Lung (tissue), 11 donors: ENCODE measurements at regions not wholly inside any gene's neighbourhood (a gene's known extent, or its start where the extent isn't known, plus 50 kb on each side); places are given as distances from the start of the nearest gene placed in this dataset.

Experiments used
- ATAC-seq: fragments of 200-7000 bp; cut with Tn5 transposase; one replicate; pipeline ENCODE4 v1.9.1; 2020; ENCODE audit warnings: moderate number of reproducible peaks; ENCODE audit not compliant: insufficient read depth, low FRiP score
- DNase-seq, 3 donors: peaks; one replicate each; pipeline ENCODE4 v3.0.0-alpha.2; 2013 to 2017
- H3K27ac ChIP-seq, 2 donors: one replicate each; pipeline ENCODE4 v1.5.1; 2013; ENCODE audit warnings: mild to moderate bottlenecking in 2 of 2, moderate library complexity in 2 of 2, control low read depth in 1 of 2, inconsistent platforms in 1 of 2, low read depth in 1 of 2, low read length in 1 of 2
- H3K27me3 ChIP-seq, 3 donors: one replicate each; pipeline ENCODE4 v1.5.1; 2013; ENCODE audit warnings: low read length in 2 of 3; ENCODE audit not compliant: control insufficient read depth in 3 of 3, insufficient read depth in 3 of 3
- H3K36me3 ChIP-seq, 4 donors: one replicate each; pipeline ENCODE4 v1.5.1; 2013; ENCODE audit warnings: low read length in 4 of 4, mild to moderate bottlenecking in 1 of 4, moderate library complexity in 1 of 4; ENCODE audit not compliant: control insufficient read depth in 4 of 4, insufficient read depth in 4 of 4
- H3K4me1 ChIP-seq, 5 donors: one replicate each; pipeline ENCODE4 v1.5.1; 2013; ENCODE audit warnings: low read length in 5 of 5, mild to moderate bottlenecking in 2 of 5, moderate library complexity in 1 of 5; ENCODE audit not compliant: control insufficient read depth in 5 of 5, insufficient read depth in 5 of 5
- H3K4me3 ChIP-seq: one replicate; pipeline ENCODE4 v1.5.1; 2013; ENCODE audit warnings: mild to moderate bottlenecking, control low read depth, moderate library complexity
- H3K9ac ChIP-seq, 2 donors: one replicate each; pipeline ENCODE4 v1.5.1; 2013; ENCODE audit warnings: low read length in 2 of 2, control low read depth in 1 of 2; ENCODE audit not compliant: insufficient read depth in 1 of 2
- H3K9me3 ChIP-seq, 4 donors: one replicate each; pipeline ENCODE4 v1.5.1; 2013; ENCODE audit warnings: low read length in 3 of 4, mild to moderate bottlenecking in 1 of 4, moderate library complexity in 1 of 4; ENCODE audit not compliant: control insufficient read depth in 4 of 4, insufficient read depth in 3 of 4
- CTCF ChIP-seq: IDR thresholded peaks from 2 replicates; pipeline ENCODE4 v1.5.1; 2012; ENCODE audit warnings: mild to moderate bottlenecking; ENCODE audit errors: control extremely low read depth, extremely low read depth
- WGBS, 2 donors: extraction: QIAGEN DNeasy Blood & Tissue Kit; methylation state at CpG; one replicate each; pipeline ENCODE4 v1.1.7; 2013; 5-methylcytosine and 5-hydroxymethylcytosine counted together
- donor health status: control.
- donor health status: control.
- donor health status: Bipolar disorder and iron deficiency.
- donor health status: healthy.
- donor health status: DM: yes; HTN: yes; CAD: no.

GRCh38 chr5:61627531-61627930, 295.5 kb downstream of the ZSWIM6 start:
- no peaks in the 10 kb centered on the region for H3K9me3 ChIP-seq
- peaks cover 0 to 29% (median 9%) of the 10 kb centered on the region in 5 donors for H3K4me1 ChIP-seq
- WGBS, 2 donors = 35 to 53% methylated on average over 2 of the region's 2 CpGs
- no peak overlapping the region for H3K9ac ChIP-seq
- H3K27me3 ChIP-seq = no peaks in the 10 kb centered on the region
- H3K27ac ChIP-seq = no peak overlapping the region
- H3K4me3 ChIP-seq = no peak overlapping the region
- peaks cover 0 to 2% (median 0%) of the 10 kb centered on the region in 4 donors for H3K36me3 ChIP-seq
- DNase-seq = no peak
- ATAC-seq = no peak
- TF ChIP-seq CTCF = no peak

- no peak for ATAC-seq
- H3K4me3 ChIP-seq = no peak overlapping the region
- H3K27ac ChIP-seq = no peak overlapping the region
- no peak for TF ChIP-seq CTCF
- no peaks in the 10 kb centered on the region for H3K9me3 ChIP-seq
- peaks cover 0 to 19% (median 9%) of the 10 kb centered on the region in 5 donors for H3K4me1 ChIP-seq
- peak overlapping the region in 1 of 2 donors; percentile 34 for H3K9ac ChIP-seq
- H3K27me3 ChIP-seq = no peaks in the 10 kb centered on the region
- H3K36me3 ChIP-seq = no peaks in the 10 kb centered on the region
- DNase-seq = no peak
- WGBS, 2 donors = 95% methylated on average over 2 of the region's 2 CpGs
These were observed 298.9 kb downstream of the ZSWIM6 start for GRCh38 chr5:61630908-61631307.

GRCh38 chr5:61631438-61631941, 299.4 kb downstream of the ZSWIM6 start:
- ATAC-seq (no peak), DNase-seq (peak; percentile 81 to 88 (median 85))
- TF ChIP-seq CTCF = no peak
- Histone ChIP-seq H3K4me3 (no peak overlapping the region), H3K27me3 (no peaks in the 10 kb centered on the region), H3K9ac (peak overlapping the region in 1 of 2 donors; percentile 36), H3K27ac (peak overlapping the region in 1 of 2 donors; percentile 38), H3K36me3 (no peaks in the 10 kb centered on the region), H3K4me1 (peaks cover 0 to 14% (median 8%) of the 10 kb centered on the region in 5 donors), H3K9me3 (no peaks in the 10 kb centered on the region)
- WGBS, 2 donors = 29 to 65% methylated on average over 11 of the region's 11 CpGs

DNA sequence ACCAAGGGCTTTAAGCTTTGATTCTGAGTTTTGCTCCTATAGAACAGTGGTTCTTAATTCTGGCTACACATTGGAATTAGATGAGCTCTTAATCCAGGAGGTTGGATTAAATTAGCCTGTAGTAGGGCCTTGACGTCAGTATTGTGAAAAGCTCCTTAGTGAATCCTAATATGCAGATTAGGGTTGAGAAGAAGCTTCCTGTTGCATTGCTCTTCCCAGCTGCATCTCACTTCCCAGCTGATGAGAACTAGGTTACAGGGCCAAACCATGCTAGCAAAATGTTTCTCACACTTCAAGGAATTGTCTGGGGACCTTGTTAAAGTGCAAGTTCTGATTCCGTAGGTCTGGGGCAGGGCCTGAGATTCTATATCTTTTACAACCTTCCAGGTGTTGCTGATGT, 300.0 kb downstream of the ZSWIM6 start:
- Histone ChIP-seq H3K27ac (peak overlapping the region in 1 of 2 donors; percentile 38), H3K4me3 (no peak overlapping the region)
- peak in 1 of 3 donors; percentile 34 for DNase-seq

More for the DNA sequence above, 300.0 kb downstream of the ZSWIM6 start:
- Histone ChIP-seq H3K9me3 (no peaks in the 10 kb centered on the region), H3K9ac (no peak overlapping the region), H3K4me1 (peaks cover 0 to 14% (median 4%) of the 10 kb centered on the region in 5 donors), H3K27me3 (no peaks in the 10 kb centered on the region), H3K36me3 (no peaks in the 10 kb centered on the region)
- TF ChIP-seq CTCF = no peak
- 68 to 85% methylated on average over 2 of the region's 2 CpGs for WGBS, 2 donors
- no peak for ATAC-seq
